Right renal cortex interstitium (tissue), 3 donors: ENCODE measurements at regions not wholly inside any gene's neighbourhood (a gene's known extent, or its start where the extent isn't known, plus 50 kb on each side); places are given as distances from the start of the nearest gene placed in this dataset.
"Not testable (repeated sequence)": the region's sequence is repeated elsewhere in the genome, so short reads cannot be mapped to it uniquely, and the experiment has no call there.

Experiments used
- DNase-seq, 3 donors: peaks; one replicate each; pipeline ENCODE4 v3.0.0-alpha.2; 2013; ENCODE audit warnings: low read depth in 3 of 3, low spot score in 2 of 3

- DNase-seq = no peak
Observed at GRCh38 chr4:104330125-104330905, 164.4 kb downstream of the CXXC4 start.

GRCh38 chr4:104326991-104327694 lies 167.6 kb downstream of the CXXC4 start:
- DNase-seq = not testable (repeated sequence)

GRCh38 chr4:104302731-104303130 lies 192.0 kb downstream of the CXXC4 start:
- no peak for DNase-seq

GRCh38 chr4:104294811-104295210 lies 199.9 kb downstream of the CXXC4 start:
- no peak for DNase-seq

- no peak for DNase-seq
Observed at GRCh38 chr4:104286867-104287266, 207.8 kb downstream of the CXXC4 start.

- no peak for DNase-seq
Observed at GRCh38 chr4:104283303-104283702, 211.4 kb downstream of the CXXC4 start.

- no peak for DNase-seq
Observed at GRCh38 chr4:104279744-104280143, 214.9 kb downstream of the CXXC4 start.

- no peak for DNase-seq
Observed at GRCh38 chr4:104272966-104273365, 221.7 kb downstream of the CXXC4 start.

GRCh38 chr4:104269603-104270002 lies 225.1 kb downstream of the CXXC4 start:
- DNase-seq = not testable (repeated sequence)

GRCh38 chr4:104263100-104263499 lies 231.6 kb downstream of the CXXC4 start:
- DNase-seq = no peak

- no peak for DNase-seq
Observed at GRCh38 chr4:104262678-104263077, 232.0 kb downstream of the CXXC4 start.

- no peak for DNase-seq
Observed at GRCh38 chr4:104248726-104249125, 246.0 kb downstream of the CXXC4 start.

- no peak for DNase-seq
Observed at GRCh38 chr4:104235967-104236366, 258.7 kb downstream of the CXXC4 start.

- no peak for DNase-seq
Observed at GRCh38 chr4:104217526-104217925, 277.2 kb downstream of the CXXC4 start.

GRCh38 chr4:104211657-104212056 lies 283.0 kb downstream of the CXXC4 start:
- no peak for DNase-seq

GRCh38 chr4:104210420-104210819 lies 284.3 kb downstream of the CXXC4 start:
- DNase-seq = no peak

GRCh38 chr4:104206784-104207183 lies 287.9 kb downstream of the CXXC4 start:
- DNase-seq = no peak

- DNase-seq = no peak
Observed at GRCh38 chr4:104205116-104205515, 289.6 kb downstream of the CXXC4 start.

GRCh38 chr4:104188301-104188700 lies 306.4 kb downstream of the CXXC4 start:
- no peak for DNase-seq

GRCh38 chr4:104169437-104169836 lies 325.3 kb downstream of the CXXC4 start:
- no peak for DNase-seq

- DNase-seq = no peak
Observed at GRCh38 chr4:104166749-104167148, 327.9 kb downstream of the CXXC4 start.

GRCh38 chr4:104163820-104164219 lies 330.9 kb downstream of the CXXC4 start:
- DNase-seq = no peak
